Endothelial cell (in vitro differentiated cells): ENCODE measurements at regions not wholly inside any gene's neighbourhood (a gene's known extent, or its start where the extent isn't known, plus 50 kb on each side); places are given as distances from the start of the nearest gene placed in this dataset.

Experiments used
- DNase-seq: peaks from one replicate; pipeline ENCODE4 v3.0.0; 2021; ENCODE audit warnings: low spot score
- H3K27ac Mint-ChIP-seq: one replicate; pipeline ENCODE4 v1.8.0; 2021; ENCODE audit warnings: mixed read lengths, inconsistent platforms; ENCODE audit not compliant: unreplicated experiment
- H3K27me3 Mint-ChIP-seq: one replicate; pipeline ENCODE4 v1.8.0; 2021; ENCODE audit warnings: mild to moderate bottlenecking, moderate library complexity, mixed read lengths, inconsistent platforms; ENCODE audit not compliant: unreplicated experiment
- H3K36me3 Mint-ChIP-seq: one replicate; pipeline ENCODE4 v1.8.0; 2021; ENCODE audit warnings: mild to moderate bottlenecking, low read depth, mixed read lengths, inconsistent platforms; ENCODE audit not compliant: unreplicated experiment
- H3K4me1 Mint-ChIP-seq: one replicate; pipeline ENCODE4 v1.8.0; 2021; ENCODE audit warnings: mild to moderate bottlenecking, mixed read lengths, inconsistent platforms; ENCODE audit not compliant: unreplicated experiment
- H3K4me3 Mint-ChIP-seq: one replicate; pipeline ENCODE4 v1.8.0; 2021; ENCODE audit warnings: mild to moderate bottlenecking, mixed read lengths, inconsistent platforms; ENCODE audit not compliant: unreplicated experiment
- H3K9me3 Mint-ChIP-seq: one replicate; pipeline ENCODE4 v1.8.0; 2021; ENCODE audit warnings: mixed read lengths, inconsistent platforms; ENCODE audit not compliant: unreplicated experiment
- CTCF ChIP-seq: fragments of 200-600 bp; sonication (generic); IDR thresholded peaks from one replicate; pipeline ENCODE4 v1.5.0; 2021; ENCODE audit warnings: antibody characterized with exemption; ENCODE audit not compliant: unreplicated experiment

GRCh38 chr7:64113981-64114380 lies 68.7 kb downstream of the ZNF727 start:
- Mint-ChIP-seq H3K27ac (no peak overlapping the region), H3K27me3 (peaks cover 4% of the 10 kb centered on the region), H3K4me1 (no peaks in the 10 kb centered on the region), H3K4me3 (no peak overlapping the region), H3K36me3 (no peaks in the 10 kb centered on the region), H3K9me3 (peaks cover 17% of the 10 kb centered on the region)
- no peak for TF ChIP-seq CTCF
- no peak for DNase-seq

GRCh38 chr7:64114791-64115190 lies 69.6 kb downstream of the ZNF727 start:
- Mint-ChIP-seq H3K27me3 (peaks cover 4% of the 10 kb centered on the region), H3K4me1 (no peaks in the 10 kb centered on the region), H3K36me3 (no peaks in the 10 kb centered on the region), H3K9me3 (peaks cover 21% of the 10 kb centered on the region), H3K4me3 (no peak overlapping the region), H3K27ac (no peak overlapping the region)
- no peak for TF ChIP-seq CTCF
- DNase-seq, result no peak

- no peak overlapping the region for H3K4me3 Mint-ChIP-seq
- peaks cover 3% of the 10 kb centered on the region for H3K27me3 Mint-ChIP-seq
- peaks cover 33% of the 10 kb centered on the region for H3K36me3 Mint-ChIP-seq
- DNase-seq, result no peak
- TF ChIP-seq CTCF, result no peak
- H3K4me1 Mint-ChIP-seq, result no peaks in the 10 kb centered on the region
- no peak overlapping the region for H3K27ac Mint-ChIP-seq
- H3K9me3 Mint-ChIP-seq, result peaks cover 67% of the 10 kb centered on the region
Observed at GRCh38 chr7:64131696-64132095, 75.3 kb upstream of the ZNF735 start.
